ENCODE measurements at regions not wholly inside any gene's neighbourhood (a gene's known extent, or its start where the extent isn't known, plus 50 kb on each side); places are given as distances from the start of the nearest gene placed in this dataset.

- TF ChIP-seq PATZ1 (tag by site-specific recombination; IDR thresholded peaks at IDR 0.05) (no peak), TCF7L2 (IDR thresholded peaks at IDR 0.05; ENCODE audit: borderline replicate concordance, low read depth, low read length) (no peak), ZNF114 (tag by site-specific recombination; IDR thresholded peaks at IDR 0.05) (no peak), ZNF621 (tag by site-specific recombination; IDR thresholded peaks at IDR 0.05) (no peak), ZNF175 (tag by site-specific recombination; IDR thresholded peaks at IDR 0.05) (no peak), ZNF707 (tag by site-specific recombination; IDR thresholded peaks at IDR 0.05) (no peak), PRDM4 (tag by site-specific recombination; IDR thresholded peaks at IDR 0.05) (no peak), ZBTB21 (tag by site-specific recombination; IDR thresholded peaks at IDR 0.05) (no peak), ZNF280D (tag by site-specific recombination; IDR thresholded peaks at IDR 0.05) (no peak)
- TF ChIP-seq, protein P1, sequence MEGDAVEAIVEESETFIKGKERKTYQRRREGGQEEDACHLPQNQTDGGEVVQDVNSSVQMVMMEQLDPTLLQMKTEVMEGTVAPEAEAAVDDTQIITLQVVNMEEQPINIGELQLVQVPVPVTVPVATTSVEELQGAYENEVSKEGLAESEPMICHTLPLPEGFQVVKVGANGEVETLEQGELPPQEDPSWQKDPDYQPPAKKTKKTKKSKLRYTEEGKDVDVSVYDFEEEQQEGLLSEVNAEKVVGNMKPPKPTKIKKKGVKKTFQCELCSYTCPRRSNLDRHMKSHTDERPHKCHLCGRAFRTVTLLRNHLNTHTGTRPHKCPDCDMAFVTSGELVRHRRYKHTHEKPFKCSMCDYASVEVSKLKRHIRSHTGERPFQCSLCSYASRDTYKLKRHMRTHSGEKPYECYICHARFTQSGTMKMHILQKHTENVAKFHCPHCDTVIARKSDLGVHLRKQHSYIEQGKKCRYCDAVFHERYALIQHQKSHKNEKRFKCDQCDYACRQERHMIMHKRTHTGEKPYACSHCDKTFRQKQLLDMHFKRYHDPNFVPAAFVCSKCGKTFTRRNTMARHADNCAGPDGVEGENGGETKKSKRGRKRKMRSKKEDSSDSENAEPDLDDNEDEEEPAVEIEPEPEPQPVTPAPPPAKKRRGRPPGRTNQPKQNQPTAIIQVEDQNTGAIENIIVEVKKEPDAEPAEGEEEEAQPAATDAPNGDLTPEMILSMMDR (tag by site-specific recombination; IDR thresholded peaks at IDR 0.05) = no peak
Observed at GRCh38 chr18:3388323-3388722, 61.6 kb upstream of the TGIF1 start.
